ENCODE measurements at regions not wholly inside any gene's neighbourhood (a gene's known extent, or its start where the extent isn't known, plus 50 kb on each side); places are given as distances from the start of the nearest gene placed in this dataset.

DNA sequence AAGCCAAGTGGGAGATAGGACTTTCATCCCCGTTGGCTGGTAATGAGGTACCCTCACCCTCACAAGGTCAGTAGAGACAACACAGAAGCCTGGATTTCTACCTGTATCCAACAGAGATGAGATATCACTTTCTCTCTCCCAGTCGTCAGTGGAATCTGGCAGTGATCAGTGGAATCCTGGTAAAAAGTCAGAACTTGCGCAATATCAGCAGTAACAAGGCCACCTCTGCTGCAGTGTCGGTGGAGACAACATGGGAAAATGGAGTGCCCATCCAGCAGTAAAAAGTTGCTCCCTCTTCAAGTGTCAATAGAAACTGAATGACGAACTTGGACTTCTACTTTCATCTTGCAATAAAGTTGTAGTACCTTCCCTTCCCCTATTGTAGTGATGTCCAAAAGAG, 615.9 kb downstream of the ETS1 start:
- no peak overlapping the region for H3K23ac ChIP-seq (ENCODE audit: low read length in 2 of 2)
- H3K4me2 ChIP-seq (ENCODE audit: low read length, poor library complexity, severe bottlenecking), result no peak overlapping the region
- H3K36me3 ChIP-seq (ENCODE audit: control insufficient read depth in 1 of 2, insufficient read depth in 2 of 2, low read depth in 1 of 2, low read length in 2 of 2), result no peaks in the 10 kb centered on the region
- DNase-seq, result no peak
- 87% methylated on average over 5 of the region's 5 CpGs for WGBS
- no peaks in the 10 kb centered on the region for H3K79me1 ChIP-seq (replicated peaks; ENCODE audit: low read length, poor library complexity, severe bottlenecking)
- no peak overlapping the region for H2BK120ac ChIP-seq (ENCODE audit: low read depth, low read length)
- no peak overlapping the region for H3K9ac ChIP-seq (ENCODE audit: low read length)
- no peak overlapping the region for H2AFZ ChIP-seq (ENCODE audit: low read depth, low read length)
- H3K14ac ChIP-seq (ENCODE audit: low read length in 2 of 2), result no peak overlapping the region
- H2BK12ac ChIP-seq (ENCODE audit: low read length in 2 of 2), result no peak overlapping the region
- no peak overlapping the region for H2AK5ac ChIP-seq (ENCODE audit: low read length, severe bottlenecking)
- no peak overlapping the region for H2BK5ac ChIP-seq (ENCODE audit: low read depth, low read length, poor library complexity, severe bottlenecking)
- H3K27ac ChIP-seq (ENCODE audit: low read length, poor library complexity, severe bottlenecking), result no peak overlapping the region
- H3K4me1 ChIP-seq (ENCODE audit: control insufficient read depth, insufficient read depth, low read depth, low read length), result no peaks in the 10 kb centered on the region
- peaks cover 17% of the 10 kb centered on the region for H3K9me3 ChIP-seq (ENCODE audit: control insufficient read depth, low read length)
- H4K91ac ChIP-seq (ENCODE audit: low read length), result no peak overlapping the region
- no peak overlapping the region for H3K4me3 ChIP-seq (ENCODE audit: insufficient read depth in 1 of 2, low read depth in 1 of 2, low read length in 2 of 2)
- no peak overlapping the region for H3K18ac ChIP-seq (ENCODE audit: low read depth in 1 of 2, low read length in 2 of 2)
- H2BK15ac ChIP-seq (ENCODE audit: low read depth, poor library complexity, severe bottlenecking), result no peak overlapping the region
- no peak overlapping the region for H3K4ac ChIP-seq (ENCODE audit: low read depth in 1 of 2, low read length in 2 of 2)
- H4K8ac ChIP-seq (ENCODE audit: low read length), result no peak overlapping the region
- no peaks in the 10 kb centered on the region for H3K27me3 ChIP-seq (ENCODE audit: control insufficient read depth in 1 of 2, insufficient read depth in 1 of 2, low read length in 2 of 2)

DNA sequence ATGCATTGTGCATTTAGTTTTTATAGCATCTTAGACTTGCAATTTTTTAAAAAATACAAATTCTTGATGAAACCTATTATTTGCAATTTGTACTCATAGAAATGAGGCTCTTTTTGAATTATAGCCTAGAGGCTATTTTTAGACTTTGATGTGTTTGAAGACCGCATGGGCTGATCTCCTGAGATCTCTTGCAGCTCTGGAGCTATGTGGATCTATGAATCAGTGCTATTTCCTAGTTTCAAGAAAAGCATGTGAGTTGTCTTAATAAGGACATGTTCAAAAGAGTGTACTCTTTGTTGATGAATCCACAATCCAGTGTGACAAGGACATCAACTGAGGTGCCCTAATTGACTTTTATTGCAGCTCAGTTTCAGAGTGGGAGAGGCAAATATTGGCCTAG, 620.5 kb downstream of the ETS1 start:
- Histone ChIP-seq H3K4ac (ENCODE audit: low read depth in 1 of 2, low read length in 2 of 2) (no peak overlapping the region), H4K8ac (ENCODE audit: low read length) (no peak overlapping the region), H3K36me3 (ENCODE audit: control insufficient read depth in 1 of 2, insufficient read depth in 2 of 2, low read depth in 1 of 2, low read length in 2 of 2) (no peaks in the 10 kb centered on the region), H2AFZ (ENCODE audit: low read depth, low read length) (no peak overlapping the region), H3K4me3 (ENCODE audit: insufficient read depth in 1 of 2, low read depth in 1 of 2, low read length in 2 of 2) (no peak overlapping the region), H4K91ac (ENCODE audit: low read length) (no peak overlapping the region), H2BK5ac (ENCODE audit: low read depth, low read length, poor library complexity, severe bottlenecking) (no peak overlapping the region), H3K27ac (ENCODE audit: low read length, poor library complexity, severe bottlenecking) (no peak overlapping the region), H2BK15ac (ENCODE audit: low read depth, poor library complexity, severe bottlenecking) (no peak overlapping the region), H2BK120ac (ENCODE audit: low read depth, low read length) (no peak overlapping the region), H3K79me1 (replicated peaks; ENCODE audit: low read length, poor library complexity, severe bottlenecking) (no peaks in the 10 kb centered on the region), H2AK5ac (ENCODE audit: low read length, severe bottlenecking) (no peak overlapping the region), H3K14ac (ENCODE audit: low read length in 2 of 2) (no peak overlapping the region), H3K23ac (ENCODE audit: low read length in 2 of 2) (no peak overlapping the region), H3K27me3 (ENCODE audit: control insufficient read depth in 1 of 2, insufficient read depth in 1 of 2, low read length in 2 of 2) (no peaks in the 10 kb centered on the region), H3K4me2 (ENCODE audit: low read length, poor library complexity, severe bottlenecking) (no peak overlapping the region), H3K4me1 (ENCODE audit: control insufficient read depth, insufficient read depth, low read depth, low read length) (no peaks in the 10 kb centered on the region), H3K9me3 (ENCODE audit: control insufficient read depth, low read length) (peaks cover 7% of the 10 kb centered on the region), H3K18ac (ENCODE audit: low read depth in 1 of 2, low read length in 2 of 2) (no peak overlapping the region), H3K9ac (ENCODE audit: low read length) (peak overlapping the region; percentile 73), H2BK12ac (ENCODE audit: low read length in 2 of 2) (no peak overlapping the region)
- DNase-seq, result no peak
- WGBS, result 82% methylated on average over 1 of the region's 1 CpG

DNA sequence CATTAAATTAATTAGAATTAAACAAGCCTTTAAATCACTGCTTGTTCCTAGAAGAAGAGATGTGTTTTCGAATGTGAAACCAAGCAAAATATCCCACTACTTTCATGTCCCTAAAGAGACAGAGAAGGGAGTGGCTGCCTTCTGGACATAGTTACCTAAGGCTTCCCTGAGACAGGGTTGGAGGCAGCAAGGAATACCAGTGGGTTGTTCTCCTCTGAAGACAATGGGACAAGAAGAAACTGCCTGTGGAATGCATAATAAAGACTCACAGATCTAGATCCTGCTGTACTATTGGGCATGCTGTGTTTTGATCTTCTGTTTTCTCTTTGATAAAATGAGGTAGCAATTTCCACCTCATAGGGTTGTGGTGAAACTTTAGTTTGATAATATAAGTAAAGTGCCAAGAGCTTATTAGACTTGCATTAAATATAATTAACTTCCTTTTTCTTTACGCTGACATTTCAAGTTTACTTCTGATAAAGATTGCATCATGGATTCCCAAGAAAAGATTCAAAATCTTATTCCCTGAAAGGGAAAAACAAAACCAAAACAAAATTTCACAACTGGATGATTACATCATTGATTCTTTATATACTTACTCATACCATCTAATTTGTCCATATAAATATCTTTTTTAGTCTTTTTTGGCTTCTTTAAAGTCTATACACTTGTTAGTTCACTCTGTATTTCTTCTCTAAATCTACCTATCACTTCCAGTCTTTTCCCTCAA, 621.3 kb downstream of the ETS1 start:
- Histone ChIP-seq H3K4me3 (ENCODE audit: insufficient read depth in 1 of 2, low read depth in 1 of 2, low read length in 2 of 2) (no peak overlapping the region), H3K27ac (ENCODE audit: low read length, poor library complexity, severe bottlenecking) (no peak overlapping the region), H2BK15ac (ENCODE audit: low read depth, poor library complexity, severe bottlenecking) (no peak overlapping the region), H2BK12ac (ENCODE audit: low read length in 2 of 2) (no peak overlapping the region), H3K18ac (ENCODE audit: low read depth in 1 of 2, low read length in 2 of 2) (no peak overlapping the region), H2AK5ac (ENCODE audit: low read length, severe bottlenecking) (no peak overlapping the region), H3K14ac (ENCODE audit: low read length in 2 of 2) (no peak overlapping the region), H2BK5ac (ENCODE audit: low read depth, low read length, poor library complexity, severe bottlenecking) (no peak overlapping the region), H3K23ac (ENCODE audit: low read length in 2 of 2) (no peak overlapping the region), H3K27me3 (ENCODE audit: control insufficient read depth in 1 of 2, insufficient read depth in 1 of 2, low read length in 2 of 2) (no peaks in the 10 kb centered on the region), H3K9me3 (ENCODE audit: control insufficient read depth, low read length) (peaks cover under 1% of the 10 kb centered on the region), H4K91ac (ENCODE audit: low read length) (no peak overlapping the region), H4K8ac (ENCODE audit: low read length) (no peak overlapping the region), H3K79me1 (replicated peaks; ENCODE audit: low read length, poor library complexity, severe bottlenecking) (no peaks in the 10 kb centered on the region), H3K9ac (ENCODE audit: low read length) (peak overlapping the region; percentile 73), H3K4ac (ENCODE audit: low read depth in 1 of 2, low read length in 2 of 2) (no peak overlapping the region), H2AFZ (ENCODE audit: low read depth, low read length) (no peak overlapping the region), H3K4me2 (ENCODE audit: low read length, poor library complexity, severe bottlenecking) (no peak overlapping the region), H3K4me1 (ENCODE audit: control insufficient read depth, insufficient read depth, low read depth, low read length) (no peaks in the 10 kb centered on the region), H2BK120ac (ENCODE audit: low read depth, low read length) (no peak overlapping the region), H3K36me3 (ENCODE audit: control insufficient read depth in 1 of 2, insufficient read depth in 2 of 2, low read depth in 1 of 2, low read length in 2 of 2) (no peaks in the 10 kb centered on the region)
- DNase-seq, result no peak
- 91% methylated on average over 1 of the region's 2 CpGs for WGBS

DNA sequence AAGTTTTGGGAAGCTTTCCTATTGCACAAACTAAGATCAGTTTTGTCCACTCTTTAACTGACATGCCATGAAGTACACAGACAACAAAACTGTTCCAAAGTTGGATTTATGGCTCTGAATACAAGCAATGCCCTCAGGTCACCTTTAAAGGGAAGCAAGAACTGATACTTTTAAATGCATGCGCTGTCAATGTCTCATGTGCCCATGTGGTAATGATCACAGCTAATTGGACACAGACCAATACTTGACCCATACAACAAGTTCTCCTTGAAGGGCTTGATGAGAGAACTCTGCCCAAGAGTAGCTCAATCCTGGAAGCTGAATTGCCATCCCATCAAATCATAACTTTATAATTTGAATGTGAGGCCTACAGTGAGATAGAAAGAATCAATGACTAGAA, 624.9 kb downstream of the ETS1 start:
- H2AFZ ChIP-seq (ENCODE audit: low read depth, low read length), result no peak overlapping the region

More for the DNA sequence above, 624.9 kb downstream of the ETS1 start:
- H3K18ac ChIP-seq (ENCODE audit: low read depth in 1 of 2, low read length in 2 of 2), result no peak overlapping the region
- no peak overlapping the region for H3K27ac ChIP-seq (ENCODE audit: low read length, poor library complexity, severe bottlenecking)
- no peak overlapping the region for H2BK120ac ChIP-seq (ENCODE audit: low read depth, low read length)
- H2BK15ac ChIP-seq (ENCODE audit: low read depth, poor library complexity, severe bottlenecking), result no peak overlapping the region
- H2BK5ac ChIP-seq (ENCODE audit: low read depth, low read length, poor library complexity, severe bottlenecking), result no peak overlapping the region
- no peak overlapping the region for H3K14ac ChIP-seq (ENCODE audit: low read length in 2 of 2)
- H3K4me3 ChIP-seq (ENCODE audit: insufficient read depth in 1 of 2, low read depth in 1 of 2, low read length in 2 of 2), result no peak overlapping the region
- H3K79me1 ChIP-seq (replicated peaks; ENCODE audit: low read length, poor library complexity, severe bottlenecking), result no peaks in the 10 kb centered on the region
- DNase-seq, result no peak
- H3K27me3 ChIP-seq (ENCODE audit: control insufficient read depth in 1 of 2, insufficient read depth in 1 of 2, low read length in 2 of 2), result no peaks in the 10 kb centered on the region
- no peak overlapping the region for H2BK12ac ChIP-seq (ENCODE audit: low read length in 2 of 2)
- no peaks in the 10 kb centered on the region for H3K9me3 ChIP-seq (ENCODE audit: control insufficient read depth, low read length)
- H3K23ac ChIP-seq (ENCODE audit: low read length in 2 of 2), result no peak overlapping the region
- WGBS, result 68% methylated on average over 1 of the region's 1 CpG
- H3K9ac ChIP-seq (ENCODE audit: low read length), result no peak overlapping the region
- no peaks in the 10 kb centered on the region for H3K36me3 ChIP-seq (ENCODE audit: control insufficient read depth in 1 of 2, insufficient read depth in 2 of 2, low read depth in 1 of 2, low read length in 2 of 2)
- no peak overlapping the region for H4K91ac ChIP-seq (ENCODE audit: low read length)
- H3K4me2 ChIP-seq (ENCODE audit: low read length, poor library complexity, severe bottlenecking), result no peak overlapping the region
- H3K4me1 ChIP-seq (ENCODE audit: control insufficient read depth, insufficient read depth, low read depth, low read length), result no peaks in the 10 kb centered on the region
- H3K4ac ChIP-seq (ENCODE audit: low read depth in 1 of 2, low read length in 2 of 2), result no peak overlapping the region
- no peak overlapping the region for H4K8ac ChIP-seq (ENCODE audit: low read length)
- no peak overlapping the region for H2AK5ac ChIP-seq (ENCODE audit: low read length, severe bottlenecking)

Data from mesenchymal stem cell (in vitro differentiated cells and primary cell).